LNCaP clone FGC (cell line): ENCODE measurements at regions not wholly inside any gene's neighbourhood (a gene's known extent, or its start where the extent isn't known, plus 50 kb on each side); places are given as distances from the start of the nearest gene placed in this dataset.
"Not testable (repeated sequence)": the region's sequence is repeated elsewhere in the genome, so short reads cannot be mapped to it uniquely, and the experiment has no call there.

Experiments used
- DNase-seq: peaks from one replicate; pipeline ENCODE4 v3.0.0-alpha.2; 2011; ENCODE audit warnings: low read depth
- H3K4me3 ChIP-seq: 2 replicates; pipeline ENCODE4 v1.5.1; 2011; ENCODE audit warnings: mild to moderate bottlenecking, low read depth, low read length, control low read depth
- TF ChIP-seq, protein P1 (sequence below): IDR thresholded peaks from 2 replicates; pipeline ENCODE4 v1.5.1; 2012; ENCODE audit warnings: mild to moderate bottlenecking; ENCODE audit not compliant: control insufficient read depth, insufficient read depth; ENCODE audit errors: extremely low read depth

DNA sequence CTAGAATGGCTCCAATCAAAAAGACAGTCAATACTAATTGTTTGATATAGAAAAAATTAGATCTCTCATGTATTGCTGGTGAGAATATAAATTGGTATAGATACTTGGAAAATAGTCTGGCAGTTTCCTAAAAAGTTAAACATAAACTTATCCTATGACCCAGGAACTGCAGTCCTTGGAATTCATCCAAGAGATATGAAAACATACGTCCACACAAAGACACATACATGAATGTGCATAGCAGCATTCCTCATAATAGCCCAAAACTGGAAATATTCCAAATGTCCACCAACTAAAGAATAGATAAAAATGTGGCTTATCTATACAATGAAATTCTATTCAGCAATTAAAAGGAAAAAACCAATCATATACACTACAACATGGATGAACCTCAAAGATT is 128.4 kb downstream of the ZFAND4 start:
- no peak overlapping the region for H3K4me3 ChIP-seq
- TF ChIP-seq, protein P1, sequence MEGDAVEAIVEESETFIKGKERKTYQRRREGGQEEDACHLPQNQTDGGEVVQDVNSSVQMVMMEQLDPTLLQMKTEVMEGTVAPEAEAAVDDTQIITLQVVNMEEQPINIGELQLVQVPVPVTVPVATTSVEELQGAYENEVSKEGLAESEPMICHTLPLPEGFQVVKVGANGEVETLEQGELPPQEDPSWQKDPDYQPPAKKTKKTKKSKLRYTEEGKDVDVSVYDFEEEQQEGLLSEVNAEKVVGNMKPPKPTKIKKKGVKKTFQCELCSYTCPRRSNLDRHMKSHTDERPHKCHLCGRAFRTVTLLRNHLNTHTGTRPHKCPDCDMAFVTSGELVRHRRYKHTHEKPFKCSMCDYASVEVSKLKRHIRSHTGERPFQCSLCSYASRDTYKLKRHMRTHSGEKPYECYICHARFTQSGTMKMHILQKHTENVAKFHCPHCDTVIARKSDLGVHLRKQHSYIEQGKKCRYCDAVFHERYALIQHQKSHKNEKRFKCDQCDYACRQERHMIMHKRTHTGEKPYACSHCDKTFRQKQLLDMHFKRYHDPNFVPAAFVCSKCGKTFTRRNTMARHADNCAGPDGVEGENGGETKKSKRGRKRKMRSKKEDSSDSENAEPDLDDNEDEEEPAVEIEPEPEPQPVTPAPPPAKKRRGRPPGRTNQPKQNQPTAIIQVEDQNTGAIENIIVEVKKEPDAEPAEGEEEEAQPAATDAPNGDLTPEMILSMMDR = no peak
- DNase-seq = no peak

DNA sequence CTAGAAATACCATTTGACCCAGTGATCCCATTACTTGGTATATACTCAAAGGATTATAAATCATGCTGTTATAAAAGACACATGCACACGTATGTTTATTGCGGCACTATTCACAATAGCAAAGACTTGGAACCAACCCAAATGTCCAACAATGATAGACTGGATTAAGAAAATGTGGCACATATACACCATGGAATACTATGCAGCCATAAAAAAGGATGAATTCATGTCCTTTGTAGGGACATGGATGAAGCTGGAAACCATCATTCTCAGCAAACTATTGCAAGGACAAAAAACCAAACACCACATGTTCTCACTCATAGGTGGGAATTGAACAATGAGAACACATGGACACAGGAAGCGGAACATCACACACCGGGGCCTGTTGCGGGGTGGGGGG is 131.5 kb downstream of the ZFAND4 start:
- not testable (repeated sequence) for DNase-seq, H3K4me3 ChIP-seq

DNA sequence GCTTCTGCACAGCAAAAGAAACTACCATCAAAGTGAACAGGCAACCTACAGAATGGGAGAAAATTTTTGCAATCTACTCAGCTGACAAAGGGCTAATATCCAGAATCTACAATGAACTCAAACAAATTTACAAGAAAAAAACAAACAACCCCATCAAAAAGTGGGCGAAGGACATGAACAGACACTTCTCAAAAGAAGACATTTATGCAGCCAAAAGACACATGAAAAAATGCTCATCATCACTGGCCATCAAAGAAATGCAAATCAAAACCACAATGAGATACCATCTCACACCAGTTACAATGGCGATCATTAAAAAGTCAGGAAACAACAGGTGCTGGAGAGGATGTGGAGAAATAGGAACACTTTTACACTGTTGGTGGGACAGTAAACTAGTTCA is 132.0 kb downstream of the ZFAND4 start:
- not testable (repeated sequence) for DNase-seq, H3K4me3 ChIP-seq

DNA sequence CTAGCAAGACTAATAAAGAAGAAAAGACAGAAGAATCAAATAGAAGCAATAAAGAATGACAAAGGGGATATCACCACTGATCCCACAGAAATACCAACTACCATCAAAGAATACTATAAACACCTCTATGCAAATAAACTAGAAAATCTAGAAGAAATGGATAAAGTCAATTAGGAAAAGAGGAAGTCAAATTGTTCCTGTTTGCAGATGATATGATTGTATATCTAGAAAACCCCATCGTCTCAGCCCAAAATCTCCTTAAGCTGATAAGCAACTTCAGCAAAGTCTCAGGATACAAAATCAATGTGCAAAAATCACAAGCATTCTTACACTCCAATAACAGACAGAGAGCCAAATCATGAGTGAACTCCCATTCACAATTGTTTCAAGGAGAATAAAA is 133.0 kb downstream of the ZFAND4 start:
- not testable (repeated sequence) for DNase-seq, H3K4me3 ChIP-seq

DNA sequence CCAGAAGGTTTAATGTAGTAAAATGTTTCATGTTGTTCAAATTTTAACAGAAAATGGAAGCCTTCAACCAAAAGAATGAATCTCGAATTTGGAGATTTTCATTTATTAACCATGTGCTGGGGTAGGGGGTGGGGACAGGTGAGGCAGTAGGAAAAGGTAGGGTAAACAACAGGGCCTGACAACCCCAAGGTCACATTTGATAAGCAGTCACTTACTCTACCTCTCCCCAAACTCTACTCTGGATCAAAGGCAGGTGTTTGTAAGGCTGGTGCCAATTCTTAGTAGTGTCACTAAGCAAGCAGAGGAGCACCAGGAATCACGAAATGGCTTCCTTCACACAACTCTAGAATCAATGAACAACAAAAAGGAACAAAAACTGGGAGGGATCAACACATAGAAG is 138.0 kb downstream of the ZFAND4 start:
- TF ChIP-seq, protein P1 = no peak
- H3K4me3 ChIP-seq = no peak overlapping the region
- no peak for DNase-seq

DNA sequence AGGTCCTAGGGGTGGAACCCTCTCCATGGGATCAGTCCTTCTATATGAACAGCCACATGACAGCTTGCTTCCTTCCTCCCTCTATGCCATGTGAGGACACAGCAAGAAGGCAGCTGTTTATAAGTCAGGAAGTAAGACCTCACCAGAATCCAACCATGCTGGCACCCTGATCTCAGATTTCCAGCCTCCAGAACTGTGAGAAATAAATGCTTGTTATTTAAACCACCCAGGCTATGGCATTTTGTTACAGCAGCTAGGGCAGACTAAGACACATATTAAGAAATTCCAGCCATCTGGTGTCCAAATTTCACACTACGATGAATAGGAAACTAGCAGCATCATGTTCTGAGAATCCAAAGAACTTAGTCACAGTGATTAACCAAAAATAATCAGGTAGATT is 140.1 kb downstream of the ZFAND4 start:
- no peak for DNase-seq
- no peak overlapping the region for H3K4me3 ChIP-seq
- TF ChIP-seq, protein P1 = no peak

DNA sequence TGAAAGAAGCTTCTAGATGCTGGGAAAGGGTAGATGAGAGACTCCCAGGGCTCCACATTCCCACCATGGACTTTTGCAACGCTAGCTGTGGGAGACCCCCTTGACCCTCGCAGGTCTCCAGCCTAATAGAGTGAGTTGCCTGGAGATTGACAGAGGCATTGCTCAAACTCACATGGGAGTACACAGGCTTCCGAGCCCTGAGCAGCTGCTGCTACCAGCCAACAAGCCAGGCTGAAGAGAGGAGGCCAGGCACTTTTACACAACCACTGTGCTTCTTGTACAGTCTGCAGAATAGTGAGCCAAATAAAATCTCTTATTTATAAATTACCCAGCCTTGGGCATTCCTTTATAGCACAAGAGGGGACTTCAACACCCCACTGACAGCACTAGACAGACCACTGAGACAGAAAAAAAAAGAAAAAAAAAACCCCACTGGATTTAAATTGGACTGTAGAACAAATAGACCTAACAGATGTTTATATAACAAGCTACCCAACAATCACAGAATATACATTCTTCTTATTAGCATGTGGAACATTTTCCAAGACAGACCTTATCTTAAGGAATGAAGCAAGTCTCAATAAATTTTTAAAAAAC is 146.2 kb downstream of the ZFAND4 start:
- TF ChIP-seq, protein P1 = no peak
- no peak overlapping the region for H3K4me3 ChIP-seq
- DNase-seq = no peak

DNA sequence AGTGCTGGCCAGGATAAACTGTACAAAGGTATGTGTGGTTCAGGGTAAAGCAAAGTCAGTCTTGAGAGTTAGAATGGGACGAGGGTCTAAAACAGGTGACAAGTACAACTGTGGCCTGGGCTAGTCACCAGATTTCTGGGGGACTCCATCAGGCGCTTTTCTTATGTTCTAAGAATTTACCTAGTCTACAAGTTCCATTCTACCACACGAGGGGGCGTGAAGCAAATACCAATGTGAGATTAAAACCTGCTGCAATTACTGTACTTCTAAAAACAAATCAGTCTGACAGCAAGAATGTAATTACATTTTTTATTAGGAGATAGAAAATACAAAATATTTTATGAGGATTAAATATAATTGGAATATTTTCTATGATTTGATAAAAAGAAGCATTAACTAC is 146.5 kb downstream of the ALOX5 start:
- TF ChIP-seq, protein P1 = no peak

DNA sequence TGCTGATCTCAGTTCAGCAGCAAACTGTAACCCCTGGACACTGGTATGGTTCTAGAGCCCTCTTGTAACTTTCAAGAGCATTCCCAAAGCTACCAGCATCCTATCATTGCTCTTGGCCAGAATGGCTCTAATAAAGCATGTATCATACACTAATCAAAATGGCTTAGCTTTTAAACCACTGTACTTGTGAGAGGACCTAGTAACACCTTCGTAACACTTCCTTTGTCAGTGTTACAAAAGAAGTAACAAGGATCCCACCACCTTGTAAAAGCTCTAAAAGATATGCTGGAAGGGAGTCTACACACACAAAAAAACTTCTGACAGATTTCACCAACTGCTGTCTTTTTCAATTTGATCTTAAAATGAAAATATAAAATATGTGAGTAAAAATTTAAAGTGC is 144.7 kb downstream of the ALOX5 start:
- TF ChIP-seq, protein P1 = no peak
- no peak overlapping the region for H3K4me3 ChIP-seq
- DNase-seq = no peak

More for the DNA sequence above, 146.5 kb downstream of the ALOX5 start:
- no peak for DNase-seq
- no peak overlapping the region for H3K4me3 ChIP-seq
